Testis (tissue), 2 donors: ENCODE measurements at regions not wholly inside any gene's neighbourhood (a gene's known extent, or its start where the extent isn't known, plus 50 kb on each side); places are given as distances from the start of the nearest gene placed in this dataset.

Experiments used
- DNase-seq: peaks from one replicate; pipeline ENCODE4 v3.0.0-alpha.2; 2019
- H3K27ac ChIP-seq, 2 donors: fragments of 200-600 bp; sonication (generic); one replicate each; pipeline ENCODE4 v1.5.1; 2019
- H3K27me3 ChIP-seq: fragments of 200-600 bp; sonication (generic); one replicate; pipeline ENCODE4 v1.5.1; 2019
- H3K36me3 ChIP-seq: fragments of 200-600 bp; sonication (generic); one replicate; pipeline ENCODE4 v1.5.1; 2017; ENCODE audit warnings: low read depth; ENCODE audit errors: missing control alignments
- H3K4me1 ChIP-seq: fragments of 200-600 bp; sonication (generic); one replicate; pipeline ENCODE4 v1.5.1; 2019
- H3K4me3 ChIP-seq, 2 donors: fragments of 200-600 bp; sonication (generic); one replicate each; pipeline ENCODE4 v1.5.1; 2017 to 2019
- H3K9me3 ChIP-seq: fragments of 200-600 bp; sonication (generic); one replicate; pipeline ENCODE4 v1.5.1; 2017
- CTCF ChIP-seq, 3 experiments: fragments of 450-650 bp in 2 of 3; fragments of 200-600 bp in 1 of 3; sonication (generic) in 1 of 3; IDR thresholded peaks; one replicate each; pipeline ENCODE4 v1.5.1; 2016 to 2019; ENCODE audit warnings: antibody characterized with exemption in 3 of 3, mild to moderate bottlenecking in 2 of 3, moderate library complexity in 1 of 3
- POLR2A ChIP-seq: fragments of 450-650 bp; IDR thresholded peaks from one replicate; pipeline ENCODE4 v1.6.1; 2017; ENCODE audit warnings: antibody characterized with exemption, mild to moderate bottlenecking, moderate library complexity
- WGBS, 2 donors: methylation state at CpG; one replicate each; pipeline ENCODE4 v1.1.5; 2018; 5-methylcytosine and 5-hydroxymethylcytosine counted together
- intact Hi-C: fragments of 100-400 bp; cut with DNase I; formaldehyde crosslinking; loops from one replicate; pipeline ENCODE4 v1.15.1; 2023; ENCODE audit warnings: low total_unique reads

- Histone ChIP-seq H3K4me3 (no peak overlapping the region), H3K27me3 (no peaks in the 10 kb centered on the region), H3K4me1 (no peaks in the 10 kb centered on the region), H3K36me3 (no peaks in the 10 kb centered on the region), H3K27ac (no peak overlapping the region), H3K9me3 (no peaks in the 10 kb centered on the region)
- TF ChIP-seq CTCF (IDR thresholded peaks at IDR 0.05) (no peak), POLR2A (no peak)
- DNase-seq = no peak
- intact Hi-C loops = no loop called here
Measured at GRCh38 chr2:60251247-60251646, 302.2 kb downstream of the BCL11A start.

- 92 to 96% methylated on average over 5 of the region's 5 CpGs for WGBS, 2 donors
- no peaks in the 10 kb centered on the region for H3K4me1 ChIP-seq
- H3K4me3 ChIP-seq = no peak overlapping the region
- no peak for DNase-seq
- H3K27ac ChIP-seq = no peak overlapping the region
- no peaks in the 10 kb centered on the region for H3K36me3 ChIP-seq
- no peak for TF ChIP-seq CTCF (IDR thresholded peaks at IDR 0.05)
- TF ChIP-seq POLR2A = no peak
- H3K27me3 ChIP-seq = no peaks in the 10 kb centered on the region
- H3K9me3 ChIP-seq = no peaks in the 10 kb centered on the region
- intact Hi-C loops = no loop called here
Measured at GRCh38 chr2:60249879-60250278, 303.6 kb downstream of the BCL11A start.

- no peaks in the 10 kb centered on the region for H3K27me3 ChIP-seq
- no peaks in the 10 kb centered on the region for H3K4me1 ChIP-seq
- H3K4me3 ChIP-seq = no peak overlapping the region
- TF ChIP-seq POLR2A = no peak
- no peak for TF ChIP-seq CTCF (IDR thresholded peaks at IDR 0.05)
- no peak for DNase-seq
- no peak overlapping the region for H3K27ac ChIP-seq
- 51 to 57% methylated on average over 9 of the region's 9 CpGs for WGBS, 2 donors
- intact Hi-C loops = no loop called here
- no peaks in the 10 kb centered on the region for H3K9me3 ChIP-seq
- no peaks in the 10 kb centered on the region for H3K36me3 ChIP-seq
Measured at GRCh38 chr2:60247471-60247870, 306.0 kb downstream of the BCL11A start.

- no peaks in the 10 kb centered on the region for H3K4me1 ChIP-seq
- 97% methylated on average over 2 of the region's 2 CpGs for WGBS, 2 donors
- DNase-seq = no peak
- no peak for TF ChIP-seq POLR2A
- no peak for TF ChIP-seq CTCF (IDR thresholded peaks at IDR 0.05)
- no peaks in the 10 kb centered on the region for H3K9me3 ChIP-seq
- no peak overlapping the region for H3K4me3 ChIP-seq
- H3K36me3 ChIP-seq = no peaks in the 10 kb centered on the region
- intact Hi-C loops = no loop called here
- no peaks in the 10 kb centered on the region for H3K27me3 ChIP-seq
- H3K27ac ChIP-seq = no peak overlapping the region
Measured at GRCh38 chr2:60246583-60246982, 306.9 kb downstream of the BCL11A start.

- DNase-seq = no peak
- H3K4me1 ChIP-seq = no peaks in the 10 kb centered on the region
- H3K36me3 ChIP-seq = no peaks in the 10 kb centered on the region
- H3K9me3 ChIP-seq = no peaks in the 10 kb centered on the region
- intact Hi-C loops = no loop called here
- TF ChIP-seq CTCF (IDR thresholded peaks at IDR 0.05) (no peak), POLR2A (no peak)
- 85 to 92% methylated on average over 6 of the region's 6 CpGs for WGBS, 2 donors
- no peak overlapping the region for H3K4me3 ChIP-seq
- H3K27me3 ChIP-seq = no peaks in the 10 kb centered on the region
- no peak overlapping the region for H3K27ac ChIP-seq
Measured at GRCh38 chr2:60234274-60234986, 319.0 kb downstream of the BCL11A start.
